Suprapubic skin (tissue), 4 donors: ENCODE measurements at regions not wholly inside any gene's neighbourhood (a gene's known extent, or its start where the extent isn't known, plus 50 kb on each side); places are given as distances from the start of the nearest gene placed in this dataset.

Experiments
- CTCF ChIP-seq, 2 donors: fragments of 200-600 bp in 1 of 2; fragments of 450-650 bp in 1 of 2; sonication (generic) in 1 of 2; IDR thresholded peaks; one replicate each; pipeline ENCODE4 v1.5.1; 2016 to 2019; ENCODE audit warnings: antibody characterized with exemption in 2 of 2, mild to moderate bottlenecking in 1 of 2, moderate library complexity in 1 of 2
- EP300 ChIP-seq: sonication (generic); formaldehyde crosslinking; IDR thresholded peaks from one replicate; pipeline ENCODE4 v1.6.1; 2017; ENCODE audit warnings: antibody characterized with exemption
- POLR2A ChIP-seq, 2 donors: fragments of 450-650 bp; IDR thresholded peaks; one replicate each; pipeline ENCODE4 v1.6.1; 2017; ENCODE audit warnings: antibody characterized with exemption in 2 of 2, mild to moderate bottlenecking in 2 of 2, moderate library complexity in 2 of 2
- POLR2AphosphoS5 ChIP-seq, 3 donors: sonication (generic); formaldehyde crosslinking; IDR thresholded peaks; one replicate each; pipeline ENCODE4 v1.6.1; 2017; ENCODE audit warnings: antibody characterized with exemption in 3 of 3

DNA sequence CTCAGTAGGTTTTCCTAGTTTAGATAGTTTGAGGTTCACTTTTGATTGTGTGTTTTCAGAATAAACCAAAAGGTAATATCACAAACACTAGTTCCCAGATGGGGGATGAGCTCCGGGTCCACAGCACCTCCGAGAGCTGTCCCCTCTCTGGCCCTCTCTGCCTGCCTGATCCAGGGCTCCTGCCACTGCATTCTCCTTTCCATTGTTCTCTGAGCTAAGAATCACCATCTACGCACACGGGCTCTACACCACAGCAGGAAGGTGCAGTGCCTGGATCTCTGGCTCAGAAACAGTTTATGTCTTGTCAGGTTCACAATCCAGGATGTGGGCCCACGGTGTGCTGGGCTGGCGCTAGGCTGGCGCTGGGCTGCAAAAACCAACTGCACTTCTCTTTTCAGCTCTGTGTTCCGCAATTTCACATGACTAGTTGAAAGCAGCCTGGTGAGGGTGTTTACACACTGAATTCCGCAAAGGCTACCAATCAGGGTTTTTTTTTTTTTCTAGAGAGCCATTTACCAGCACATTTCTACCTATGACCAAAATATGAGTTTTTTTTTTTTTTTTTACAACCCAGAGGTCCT lies 167.5 kb downstream of the SOD2 start:
- TF ChIP-seq CTCF (IDR thresholded peaks at IDR 0.05) (no peak), POLR2A (IDR thresholded peaks at IDR 0.05) (no peak), POLR2AphosphoS5 (IDR thresholded peaks at IDR 0.05) (no peak), EP300 (no peak)
